ENCODE measurements at regions not wholly inside any gene's neighbourhood (a gene's known extent, or its start where the extent isn't known, plus 50 kb on each side); places are given as distances from the start of the nearest gene placed in this dataset.

- dilution Hi-C loops (cut with MboI; ENCODE audit: extremely low pct_ligation_motif_present, low sequenced_read_pairs): no loop called here
- no peak for DNase-seq (ENCODE audit: low read depth, low spot score)
- Histone ChIP-seq H3K4me1 (ENCODE audit: control insufficient read depth, extremely low read depth, insufficient read depth, low read length) (no peaks in the 10 kb centered on the region), H3K9ac (ENCODE audit: control insufficient read depth, extremely low read depth, insufficient read depth, low read length) (no peak overlapping the region), H2AFZ (ENCODE audit: control insufficient read depth, low read length) (no peak overlapping the region), H3K4me2 (ENCODE audit: control insufficient read depth, extremely low read depth, insufficient read depth, low read depth, low read length) (no peak overlapping the region), H3K27me3 (ENCODE audit: control insufficient read depth, extremely low read depth, insufficient read depth, low read length) (no peaks in the 10 kb centered on the region), H4K20me1 (ENCODE audit: control insufficient read depth, extremely low read depth, insufficient read depth, low read length) (no peaks in the 10 kb centered on the region), H3K9me3 (ENCODE audit: control insufficient read depth, low read depth, low read length) (no peaks in the 10 kb centered on the region), H3K27ac (ENCODE audit: control insufficient read depth, insufficient read depth, low read length) (no peak overlapping the region), H3K36me3 (ENCODE audit: control insufficient read depth in 2 of 2, extremely low read depth in 1 of 2, insufficient read depth in 2 of 2, low read length in 2 of 2) (no peaks in the 10 kb centered on the region), H3K79me2 (ENCODE audit: control insufficient read depth, insufficient read depth, low read length) (no peaks in the 10 kb centered on the region), H3K4me3 (ENCODE audit: control insufficient read depth in 2 of 3, extremely low read depth in 1 of 3, insufficient read depth in 2 of 3, low read depth in 1 of 3, low read length in 3 of 3) (no peak overlapping the region), H3K9me1 (ENCODE audit: control insufficient read depth, extremely low read depth, insufficient read depth, low read length) (no peaks in the 10 kb centered on the region)
- no peak for FAIRE-seq
- TF ChIP-seq EZH2 (IDR thresholded peaks at IDR 0.05; ENCODE audit: low read length): no peak
- no peak for TF ChIP-seq CTCF (optimal IDR thresholded peaks at IDR 0.05 in 1 of 3, IDR thresholded peaks at IDR 0.05 in 1 of 3, conservative IDR thresholded peaks at IDR 0.05 in 1 of 3; ENCODE audit: extremely low read depth in 1 of 3, insufficient read depth in 2 of 3, low read length in 3 of 3)
Observed at GRCh38 chr9:31103836-31104235, 1280.6 kb upstream of the ACO1 start.

- Histone ChIP-seq H2AFZ (ENCODE audit: control insufficient read depth, low read length) (no peak overlapping the region), H3K4me1 (ENCODE audit: control insufficient read depth, extremely low read depth, insufficient read depth, low read length) (no peaks in the 10 kb centered on the region), H3K36me3 (ENCODE audit: control insufficient read depth in 2 of 2, extremely low read depth in 1 of 2, insufficient read depth in 2 of 2, low read length in 2 of 2) (no peaks in the 10 kb centered on the region), H3K4me2 (ENCODE audit: control insufficient read depth, extremely low read depth, insufficient read depth, low read depth, low read length) (no peak overlapping the region), H4K20me1 (ENCODE audit: control insufficient read depth, extremely low read depth, insufficient read depth, low read length) (no peaks in the 10 kb centered on the region), H3K27me3 (ENCODE audit: control insufficient read depth, extremely low read depth, insufficient read depth, low read length) (no peaks in the 10 kb centered on the region), H3K27ac (ENCODE audit: control insufficient read depth, insufficient read depth, low read length) (no peak overlapping the region), H3K9me3 (ENCODE audit: control insufficient read depth, low read depth, low read length) (no peaks in the 10 kb centered on the region), H3K4me3 (ENCODE audit: control insufficient read depth in 2 of 3, extremely low read depth in 1 of 3, insufficient read depth in 2 of 3, low read depth in 1 of 3, low read length in 3 of 3) (no peak overlapping the region), H3K9ac (ENCODE audit: control insufficient read depth, extremely low read depth, insufficient read depth, low read length) (no peak overlapping the region), H3K79me2 (ENCODE audit: control insufficient read depth, insufficient read depth, low read length) (no peaks in the 10 kb centered on the region), H3K9me1 (ENCODE audit: control insufficient read depth, extremely low read depth, insufficient read depth, low read length) (no peaks in the 10 kb centered on the region)
- dilution Hi-C loops (cut with MboI; ENCODE audit: extremely low pct_ligation_motif_present, low sequenced_read_pairs): no loop called here
- FAIRE-seq: no peak
- TF ChIP-seq CTCF (optimal IDR thresholded peaks at IDR 0.05 in 1 of 3, IDR thresholded peaks at IDR 0.05 in 1 of 3, conservative IDR thresholded peaks at IDR 0.05 in 1 of 3; ENCODE audit: extremely low read depth in 1 of 3, insufficient read depth in 2 of 3, low read length in 3 of 3) (no peak), EZH2 (IDR thresholded peaks at IDR 0.05; ENCODE audit: low read length) (no peak)
- no peak for DNase-seq (ENCODE audit: low read depth, low spot score)
Observed at GRCh38 chr9:31104249-31104648, 1280.2 kb upstream of the ACO1 start.

Data from keratinocyte (primary cell).